ENCODE measurements at regions not wholly inside any gene's neighbourhood (a gene's known extent, or its start where the extent isn't known, plus 50 kb on each side); places are given as distances from the start of the nearest gene placed in this dataset.

GRCh38 chr7:46397591-46397990 lies 476.5 kb upstream of the IGFBP3 start:
- TF ChIP-seq POLR2AphosphoS5 (IDR thresholded peaks at IDR 0.05; ENCODE audit: low read depth, low read length) (no peak), TAF1 (IDR thresholded peaks at IDR 0.05; ENCODE audit: borderline replicate concordance, insufficient read depth, low read length) (no peak), REST (IDR thresholded peaks at IDR 0.05; ENCODE audit: insufficient read depth in 1 of 2, low read depth in 2 of 2, low read length in 2 of 2) (no peak), SIN3A (IDR thresholded peaks at IDR 0.05; ENCODE audit: borderline replicate concordance, insufficient read depth, low read length) (no peak), FOXP2 (optimal IDR thresholded peaks at IDR 0.05; ENCODE audit: borderline replicate concordance, extremely low read depth, extremely low read length, insufficient read depth) (no peak)
